Stomach smooth muscle (tissue), 2 donors: ENCODE measurements at regions not wholly inside any gene's neighbourhood (a gene's known extent, or its start where the extent isn't known, plus 50 kb on each side); places are given as distances from the start of the nearest gene placed in this dataset.
"Not testable (repeated sequence)": the region's sequence is repeated elsewhere in the genome, so short reads cannot be mapped to it uniquely, and the experiment has no call there.

Source experiments
- H3K27ac ChIP-seq: one replicate; pipeline ENCODE4 v1.7.0; 2013; ENCODE audit warnings: mild to moderate bottlenecking, low read length, inconsistent platforms
- H3K27me3 ChIP-seq, 2 donors: one replicate each; pipeline ENCODE4 v1.7.0; 2013; ENCODE audit warnings: low read length in 2 of 2; ENCODE audit not compliant: insufficient read depth in 2 of 2, control insufficient read depth in 1 of 2
- H3K36me3 ChIP-seq, 2 donors: one replicate each; pipeline ENCODE4 v1.7.0; 2013; ENCODE audit warnings: low read length in 2 of 2; ENCODE audit not compliant: control insufficient read depth in 2 of 2, insufficient read depth in 2 of 2
- H3K4me1 ChIP-seq: one replicate; pipeline ENCODE4 v1.7.0; 2013; ENCODE audit warnings: low read length; ENCODE audit not compliant: control insufficient read depth, insufficient read depth
- H3K4me3 ChIP-seq, 2 donors: one replicate each; pipeline ENCODE4 v1.7.0; 2013; ENCODE audit warnings: low read length in 2 of 2
- H3K9ac ChIP-seq, 2 donors: one replicate each; pipeline ENCODE4 v1.7.0; 2013; ENCODE audit warnings: low read length in 2 of 2, mild to moderate bottlenecking in 1 of 2
- H3K9me3 ChIP-seq, 2 donors: one replicate each; pipeline ENCODE4 v1.7.0; 2013; ENCODE audit warnings: low read length in 2 of 2; ENCODE audit not compliant: control insufficient read depth in 2 of 2
- donor health status: healthy.
- donor health status: Pancreatic carcinoma.

- Histone ChIP-seq H3K9ac (no peak overlapping the region), H3K27me3 (no peaks in the 10 kb centered on the region), H3K4me3 (no peak overlapping the region), H3K9me3 (no peaks in the 10 kb centered on the region), H3K4me1 (no peaks in the 10 kb centered on the region), H3K27ac (no peak overlapping the region), H3K36me3 (no peaks in the 10 kb centered on the region)
Measured at GRCh38 chr10:3926675-3927525, 141.9 kb upstream of the KLF6 start.

GRCh38 chr10:3926258-3926657, 141.2 kb upstream of the KLF6 start:
- no peaks in the 10 kb centered on the region for H3K27me3 ChIP-seq

DNA sequence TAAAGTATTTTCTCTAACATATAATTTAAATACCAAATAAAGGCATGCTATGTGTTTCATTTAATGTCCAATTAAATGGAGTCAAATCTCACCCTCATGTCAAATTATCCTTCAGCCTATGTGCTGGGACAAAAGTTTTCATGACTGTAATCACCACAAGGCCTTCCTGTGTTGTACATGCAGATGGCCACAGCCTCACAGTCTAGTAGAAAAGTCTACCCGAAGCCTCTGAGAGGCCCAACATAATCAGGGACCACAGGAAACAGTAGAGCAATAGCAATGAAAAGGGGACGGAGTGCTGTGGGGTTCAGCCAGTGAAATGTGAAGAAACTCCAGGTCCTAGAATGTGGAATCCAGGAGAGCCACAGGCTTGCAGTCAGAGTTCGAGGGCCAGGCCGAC, 140.2 kb upstream of the KLF6 start:
- Histone ChIP-seq H3K27me3 (no peaks in the 10 kb centered on the region), H3K27ac (no peak overlapping the region), H3K9me3 (no peaks in the 10 kb centered on the region), H3K4me3 (no peak overlapping the region), H3K36me3 (no peaks in the 10 kb centered on the region), H3K4me1 (no peaks in the 10 kb centered on the region), H3K9ac (no peak overlapping the region)

More at GRCh38 chr10:3926258-3926657, 141.2 kb upstream of the KLF6 start:
- Histone ChIP-seq H3K36me3 (no peaks in the 10 kb centered on the region), H3K9me3 (no peaks in the 10 kb centered on the region), H3K4me3 (no peak overlapping the region), H3K9ac (no peak overlapping the region), H3K27ac (no peak overlapping the region), H3K4me1 (no peaks in the 10 kb centered on the region)

DNA sequence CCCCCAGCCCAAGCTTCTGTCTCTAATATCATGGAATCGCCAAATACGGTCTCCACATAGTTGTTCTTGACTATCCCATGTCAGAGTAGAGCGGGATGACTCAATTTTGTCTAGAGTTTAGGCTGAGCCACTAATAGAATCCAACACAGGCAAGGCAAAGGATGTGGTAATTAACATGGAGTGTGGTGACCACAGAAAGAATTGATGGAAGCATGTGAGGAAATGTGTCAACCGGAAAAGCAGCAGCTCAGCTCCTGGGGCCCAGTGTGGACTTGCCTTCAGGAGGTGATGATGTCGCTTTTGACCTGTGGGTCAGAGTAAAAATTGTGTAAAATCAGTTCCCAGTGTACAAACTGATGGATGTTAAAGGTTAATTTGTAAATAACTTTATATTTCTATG, 139.3 kb upstream of the KLF6 start:
- H3K27ac ChIP-seq = no peak overlapping the region
- no peak overlapping the region for H3K4me3 ChIP-seq
- H3K36me3 ChIP-seq = no peaks in the 10 kb centered on the region
- no peaks in the 10 kb centered on the region for H3K4me1 ChIP-seq
- H3K9ac ChIP-seq = no peak overlapping the region
- H3K9me3 ChIP-seq = no peaks in the 10 kb centered on the region
- H3K27me3 ChIP-seq = no peaks in the 10 kb centered on the region

DNA sequence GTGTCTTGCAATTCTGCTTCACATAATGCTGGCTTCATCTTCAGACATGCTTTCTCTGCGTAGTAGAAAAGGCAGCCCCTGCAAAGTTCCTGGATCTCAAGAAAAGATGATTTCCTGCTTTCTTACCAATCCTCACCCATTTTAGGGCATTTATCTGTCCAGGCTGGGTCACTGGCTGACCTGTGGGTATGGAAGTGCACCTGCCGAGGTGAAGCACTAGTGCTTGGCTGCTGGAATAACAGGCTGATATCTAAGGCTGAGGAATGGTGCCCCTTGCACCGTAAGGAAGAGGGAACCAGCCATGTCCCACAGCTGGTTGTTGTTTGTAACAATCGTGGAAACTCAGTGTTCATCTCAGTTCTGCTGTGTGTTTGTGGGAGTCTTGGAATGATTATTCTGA, 138.0 kb upstream of the KLF6 start:
- no peaks in the 10 kb centered on the region for H3K36me3 ChIP-seq
- H3K9me3 ChIP-seq = peaks cover 0 to 3% of the 10 kb centered on the region in 2 donors
- H3K4me1 ChIP-seq = no peaks in the 10 kb centered on the region
- H3K4me3 ChIP-seq = no peak overlapping the region
- H3K27me3 ChIP-seq = no peaks in the 10 kb centered on the region
- no peak overlapping the region for H3K9ac ChIP-seq
- H3K27ac ChIP-seq = no peak overlapping the region

DNA sequence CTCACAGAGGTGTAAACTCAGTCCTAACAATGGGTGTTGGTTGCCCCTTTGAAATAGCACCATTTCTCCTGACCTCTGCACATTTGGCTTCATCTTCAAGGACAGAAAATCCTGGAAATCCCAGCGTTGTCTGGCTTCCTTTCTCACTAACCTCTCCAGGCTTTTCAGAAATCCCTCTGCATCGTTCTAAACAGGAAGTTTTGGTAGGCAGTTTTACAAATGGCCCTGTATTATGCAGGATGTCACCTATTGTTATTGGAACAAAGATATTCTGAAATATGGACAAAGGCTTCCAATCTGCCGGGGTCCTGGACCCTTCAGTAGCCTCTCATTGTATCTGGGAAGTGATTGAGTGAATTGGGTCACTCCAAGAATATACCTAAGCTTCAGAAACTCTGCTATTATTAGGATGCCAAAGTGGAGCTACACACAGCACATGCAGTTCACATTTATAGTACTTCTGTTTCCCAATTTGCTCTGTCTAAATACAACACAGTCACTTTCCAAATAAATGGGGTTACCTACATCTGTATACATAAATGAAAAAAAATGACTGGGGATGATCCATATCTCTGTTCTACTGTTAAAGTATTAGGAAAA, 134.8 kb upstream of the KLF6 start:
- H3K9me3 ChIP-seq = peaks cover 0 to 3% of the 10 kb centered on the region in 2 donors
- H3K9ac ChIP-seq = no peak overlapping the region
- H3K4me1 ChIP-seq = peaks cover 2% of the 10 kb centered on the region
- H3K27me3 ChIP-seq = no peaks in the 10 kb centered on the region
- H3K27ac ChIP-seq = peak overlapping the region; percentile 12
- no peaks in the 10 kb centered on the region for H3K36me3 ChIP-seq
- H3K4me3 ChIP-seq = no peak overlapping the region

- H3K36me3 ChIP-seq, H3K27ac ChIP-seq, H3K27me3 ChIP-seq, H3K4me3 ChIP-seq, H3K9me3 ChIP-seq, H3K9ac ChIP-seq: not testable (repeated sequence)
- peaks cover 12% of the 10 kb centered on the region for H3K4me1 ChIP-seq
Measured at GRCh38 chr10:3917392-3917791, 132.4 kb upstream of the KLF6 start.

DNA sequence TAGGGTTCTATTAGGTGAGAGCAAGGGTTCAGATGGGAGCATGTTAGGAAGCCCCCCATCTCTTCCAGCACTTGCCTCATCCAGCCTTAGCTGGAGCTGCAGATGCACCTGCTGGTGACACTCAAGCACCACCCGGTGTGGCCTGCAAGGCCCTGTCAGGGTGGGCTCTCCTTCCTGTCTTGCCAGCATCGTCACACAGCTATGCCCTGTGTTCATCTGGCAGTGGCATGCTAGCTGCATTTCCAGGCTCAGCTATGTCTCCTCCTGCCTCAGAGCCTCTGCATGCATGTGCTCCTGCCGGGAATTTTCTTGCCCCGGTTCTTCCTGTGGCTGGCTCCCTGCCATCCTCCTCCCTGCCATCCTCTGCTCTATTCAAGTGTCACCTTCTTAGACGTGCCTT, 129.7 kb upstream of the KLF6 start:
- Histone ChIP-seq H3K4me3 (no peak overlapping the region), H3K27ac (no peak overlapping the region), H3K9ac (no peak overlapping the region), H3K27me3 (no peaks in the 10 kb centered on the region), H3K4me1 (peaks cover 15% of the 10 kb centered on the region), H3K9me3 (peaks cover 0 to 3% of the 10 kb centered on the region in 2 donors), H3K36me3 (no peaks in the 10 kb centered on the region)

DNA sequence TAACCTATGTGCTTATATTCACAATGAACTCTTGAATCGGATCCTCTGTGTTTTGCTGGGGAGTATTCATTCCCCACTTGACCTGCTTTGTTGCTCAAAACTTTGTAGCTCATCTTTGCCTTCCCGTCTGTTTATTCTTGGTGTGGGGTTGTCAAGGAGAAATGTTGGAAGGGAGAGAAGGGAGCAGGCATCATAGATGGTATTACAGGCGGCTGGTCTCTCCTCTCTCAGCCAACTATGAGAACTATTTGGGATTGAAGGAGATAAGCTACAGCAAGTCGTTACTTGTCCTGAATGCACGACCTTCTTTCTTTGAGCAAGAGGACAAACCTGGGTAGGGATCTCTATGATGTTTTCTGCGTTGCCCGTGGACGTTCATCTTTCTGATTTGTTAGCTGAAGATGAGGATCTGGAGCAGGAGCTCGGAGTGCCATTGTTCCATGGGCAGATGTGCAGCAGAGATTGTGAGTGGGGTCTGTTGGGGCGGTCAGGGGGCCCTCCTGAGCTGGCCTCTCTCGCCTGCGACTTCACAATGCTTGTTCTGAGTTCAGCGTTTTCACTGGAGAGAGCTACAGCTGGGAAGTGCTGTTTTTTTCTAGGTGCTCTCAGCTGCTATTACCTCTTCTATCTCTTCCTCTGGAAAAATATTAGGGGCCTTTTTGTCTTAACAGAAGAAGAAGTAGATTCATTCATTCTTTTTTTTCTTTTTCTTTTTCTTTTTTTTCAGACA, 126.9 kb upstream of the KLF6 start:
- H3K27ac ChIP-seq = peak overlapping the region; percentile 49
- H3K9ac ChIP-seq = peak overlapping the region; percentile 24 to 75
- no peaks in the 10 kb centered on the region for H3K27me3 ChIP-seq
- H3K36me3 ChIP-seq = no peaks in the 10 kb centered on the region
- peak overlapping the region; percentile 12 to 70 for H3K4me3 ChIP-seq
- H3K4me1 ChIP-seq = peaks cover 23% of the 10 kb centered on the region
- no peaks in the 10 kb centered on the region for H3K9me3 ChIP-seq

GRCh38 chr10:3911241-3911640, 126.2 kb upstream of the KLF6 start:
- Histone ChIP-seq H3K9me3 (no peaks in the 10 kb centered on the region), H3K36me3 (no peaks in the 10 kb centered on the region), H3K9ac (no peak overlapping the region), H3K27ac (peak overlapping the region; percentile 49), H3K4me3 (peak overlapping the region; percentile 12 to 70), H3K4me1 (peaks cover 29% of the 10 kb centered on the region), H3K27me3 (no peaks in the 10 kb centered on the region)
